Testis (tissue), 2 donors: ENCODE measurements at regions not wholly inside any gene's neighbourhood (a gene's known extent, or its start where the extent isn't known, plus 50 kb on each side); places are given as distances from the start of the nearest gene placed in this dataset.

ENCODE experiments used
- POLR2A ChIP-seq: fragments of 450-650 bp; IDR thresholded peaks from one replicate; pipeline ENCODE4 v1.6.1; 2017; ENCODE audit warnings: antibody characterized with exemption, mild to moderate bottlenecking, moderate library complexity
- TF ChIP-seq, protein P1 (sequence below), 3 experiments: fragments of 450-650 bp in 2 of 3; fragments of 200-600 bp in 1 of 3; sonication (generic) in 1 of 3; IDR thresholded peaks; one replicate each; pipeline ENCODE4 v1.5.1; 2016 to 2019; ENCODE audit warnings: antibody characterized with exemption in 3 of 3, mild to moderate bottlenecking in 2 of 3, moderate library complexity in 1 of 3

DNA sequence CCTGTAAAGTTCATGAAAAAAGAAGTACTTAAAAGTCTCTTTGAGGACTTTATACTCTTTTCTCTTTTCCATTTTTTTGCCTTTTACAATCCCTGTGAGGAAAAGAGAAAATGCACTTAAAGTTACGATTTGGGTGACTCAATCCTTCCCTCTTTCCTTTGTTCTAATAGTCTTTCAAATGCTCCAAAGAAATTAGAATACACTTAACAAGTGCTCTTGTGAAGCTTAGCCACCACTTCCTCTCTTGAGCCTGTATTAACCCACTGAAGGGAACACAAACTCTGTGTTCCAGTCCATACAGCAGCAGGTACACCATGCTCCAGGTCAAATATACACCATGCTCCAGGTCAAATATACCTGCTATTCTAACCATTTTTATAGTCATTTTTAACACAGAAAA lies 581.1 kb upstream of the MGAT4C start:
- TF ChIP-seq, protein P1, sequence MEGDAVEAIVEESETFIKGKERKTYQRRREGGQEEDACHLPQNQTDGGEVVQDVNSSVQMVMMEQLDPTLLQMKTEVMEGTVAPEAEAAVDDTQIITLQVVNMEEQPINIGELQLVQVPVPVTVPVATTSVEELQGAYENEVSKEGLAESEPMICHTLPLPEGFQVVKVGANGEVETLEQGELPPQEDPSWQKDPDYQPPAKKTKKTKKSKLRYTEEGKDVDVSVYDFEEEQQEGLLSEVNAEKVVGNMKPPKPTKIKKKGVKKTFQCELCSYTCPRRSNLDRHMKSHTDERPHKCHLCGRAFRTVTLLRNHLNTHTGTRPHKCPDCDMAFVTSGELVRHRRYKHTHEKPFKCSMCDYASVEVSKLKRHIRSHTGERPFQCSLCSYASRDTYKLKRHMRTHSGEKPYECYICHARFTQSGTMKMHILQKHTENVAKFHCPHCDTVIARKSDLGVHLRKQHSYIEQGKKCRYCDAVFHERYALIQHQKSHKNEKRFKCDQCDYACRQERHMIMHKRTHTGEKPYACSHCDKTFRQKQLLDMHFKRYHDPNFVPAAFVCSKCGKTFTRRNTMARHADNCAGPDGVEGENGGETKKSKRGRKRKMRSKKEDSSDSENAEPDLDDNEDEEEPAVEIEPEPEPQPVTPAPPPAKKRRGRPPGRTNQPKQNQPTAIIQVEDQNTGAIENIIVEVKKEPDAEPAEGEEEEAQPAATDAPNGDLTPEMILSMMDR (IDR thresholded peaks at IDR 0.05) = no peak
- no peak for TF ChIP-seq POLR2A
